Hematopoietic multipotent progenitor cell treated with erythropoietin and hydrocortisone succinate and interleukin-3 and kit ligand, for 17 days (in vitro differentiated cells): ENCODE measurements at regions not wholly inside any gene's neighbourhood (a gene's known extent, or its start where the extent isn't known, plus 50 kb on each side); places are given as distances from the start of the nearest gene placed in this dataset.

Experiments
- DNase-seq: peaks from one replicate; pipeline ENCODE4 v3.0.0-alpha.2; 2015; ENCODE audit warnings: low spot score

DNA sequence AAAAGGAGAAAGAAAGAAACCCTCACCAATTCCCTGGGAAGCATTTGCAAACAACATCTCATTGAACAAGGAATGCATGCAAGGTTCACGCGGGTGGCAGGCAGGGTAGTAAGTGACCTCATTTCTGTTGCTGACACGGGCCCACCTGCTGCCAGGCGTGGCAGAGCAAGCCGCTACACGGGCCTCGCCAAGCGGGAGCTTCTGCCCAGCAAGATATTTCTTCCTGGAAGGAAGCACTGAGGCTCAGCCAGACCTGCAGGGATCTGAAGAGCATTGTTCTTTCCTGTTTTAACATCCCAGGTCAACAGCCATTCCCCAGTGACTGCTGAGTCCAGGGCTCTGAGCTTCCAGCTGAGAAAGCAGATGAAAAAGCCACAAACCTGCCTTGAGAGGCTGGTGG lies 91.9 kb upstream of the IGSF21 start:
- no peak for DNase-seq

- DNase-seq, result no peak
Measured at GRCh38 chr1:18018366-18018765, 89.2 kb upstream of the IGSF21 start.

- no peak for DNase-seq
Measured at GRCh38 chr1:18020021-18020817, 87.4 kb upstream of the IGSF21 start.

- no peak for DNase-seq
Measured at GRCh38 chr1:18021242-18021641, 86.4 kb upstream of the IGSF21 start.

DNA sequence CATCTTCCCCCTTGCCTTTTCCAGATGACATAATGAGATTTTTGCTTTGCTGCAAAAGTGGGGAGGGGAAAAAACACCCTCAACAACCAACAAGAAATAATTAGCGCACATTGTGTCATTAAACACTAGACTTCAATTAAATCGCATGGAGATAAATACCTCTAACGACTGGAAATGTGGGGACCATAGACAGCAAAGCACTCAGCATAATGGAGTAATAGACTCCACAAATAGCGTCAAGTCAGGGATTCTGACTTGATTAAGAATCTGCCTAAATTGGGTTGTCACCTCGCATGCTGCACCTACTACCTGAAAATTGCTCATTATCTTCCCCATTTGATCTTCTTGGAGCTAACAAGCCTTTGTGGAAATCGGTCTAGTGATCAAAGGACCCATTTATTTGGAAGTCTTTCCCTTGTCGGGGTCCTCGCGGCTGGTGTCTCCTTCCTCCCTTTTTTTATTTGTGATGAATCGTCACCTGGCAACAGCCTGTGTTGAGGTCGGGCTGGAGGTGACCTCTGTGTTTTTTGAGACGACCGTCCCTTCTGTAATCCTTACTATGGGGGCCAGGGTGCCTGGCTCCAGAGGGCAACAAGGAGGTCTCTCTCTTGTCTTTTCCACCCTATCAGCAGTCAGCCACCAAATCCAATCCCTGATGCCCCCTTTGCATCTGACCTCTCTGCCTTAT lies 75.3 kb upstream of the IGSF21 start:
- no peak for DNase-seq

DNA sequence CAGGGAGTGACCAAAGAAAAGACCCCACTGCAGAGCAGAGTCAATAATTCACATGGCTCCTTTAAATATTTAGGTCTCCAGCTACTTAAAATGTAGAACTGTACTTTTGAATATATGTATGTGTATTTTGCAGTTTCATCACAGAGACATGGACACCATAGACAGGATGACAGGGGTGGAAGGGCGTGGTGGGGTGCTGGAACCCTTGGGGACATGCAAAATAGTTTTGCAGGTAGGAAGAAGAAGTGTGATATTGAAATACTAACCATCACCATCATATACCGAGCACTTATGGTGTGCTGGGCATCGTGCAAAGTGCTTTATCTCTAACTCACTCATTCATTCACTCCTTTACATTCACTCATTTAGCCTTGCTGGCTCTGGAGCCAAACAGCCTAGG lies 72.5 kb upstream of the IGSF21 start:
- DNase-seq, result no peak

- DNase-seq, result no peak
Measured at GRCh38 chr1:18037651-18038050, 69.9 kb upstream of the IGSF21 start.

GRCh38 chr1:18038051-18038450 lies 69.5 kb upstream of the IGSF21 start:
- no peak for DNase-seq

DNA sequence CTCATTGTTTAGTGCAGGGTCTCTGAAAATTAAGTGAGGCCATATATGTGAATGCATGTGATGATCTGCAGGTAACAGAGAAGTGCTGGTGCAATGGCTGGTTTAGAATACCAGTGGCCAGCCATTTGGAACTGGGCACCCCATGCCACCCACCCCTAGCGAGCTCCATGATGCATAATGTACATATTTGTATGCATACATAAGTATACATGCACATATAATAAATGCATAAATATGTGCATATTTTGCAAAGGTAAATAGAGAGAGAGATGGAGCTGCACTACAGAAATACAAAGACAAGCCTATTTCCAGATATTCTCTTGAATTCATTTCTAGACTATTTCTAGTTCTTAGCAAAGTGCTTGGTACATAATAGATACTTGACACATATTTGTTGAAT lies 68.5 kb upstream of the IGSF21 start:
- DNase-seq, result no peak

DNA sequence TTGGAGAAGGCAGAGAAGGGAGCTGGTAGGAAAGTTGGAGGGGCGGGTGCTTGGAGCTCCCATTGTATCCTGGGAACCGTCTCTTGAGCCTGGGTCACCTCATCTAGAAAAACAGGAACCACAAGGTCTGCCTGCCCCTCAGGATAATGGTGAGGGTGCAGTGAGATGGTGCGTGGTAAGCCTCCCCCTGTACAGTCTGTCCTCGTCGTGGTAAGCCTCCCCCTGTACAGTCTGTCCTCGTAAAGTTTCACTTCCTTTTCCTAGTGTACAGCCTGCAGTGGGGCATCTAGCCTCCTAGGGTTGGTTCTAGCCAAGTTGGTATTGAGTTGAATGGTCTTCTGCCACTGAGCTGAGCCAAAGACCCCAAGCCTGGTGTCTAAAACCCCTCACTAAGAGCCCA lies 66.5 kb upstream of the IGSF21 start:
- DNase-seq, result no peak

- no peak for DNase-seq
Measured at GRCh38 chr1:18041685-18042355, 65.8 kb upstream of the IGSF21 start.

- no peak for DNase-seq
Measured at GRCh38 chr1:18043871-18044270, 63.7 kb upstream of the IGSF21 start.

DNA sequence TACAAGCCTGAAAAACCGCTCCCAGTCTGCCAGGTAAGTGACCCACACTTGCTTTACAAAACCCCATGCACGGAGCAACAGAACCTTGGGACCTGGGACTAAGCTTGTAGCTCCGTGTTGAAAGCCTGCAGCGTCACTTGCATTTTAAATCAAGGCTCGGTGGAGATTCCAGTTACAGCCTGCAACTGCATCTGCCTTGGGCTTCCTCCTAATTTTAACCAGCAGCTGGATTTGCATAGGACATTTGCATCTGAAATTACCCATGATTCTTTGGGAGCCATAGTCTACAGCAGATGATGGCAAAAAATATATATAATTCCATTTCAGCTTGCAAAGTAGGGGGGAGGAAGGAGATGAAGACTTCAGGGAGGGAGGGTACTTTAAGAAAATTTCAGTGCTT lies 62.4 kb upstream of the IGSF21 start:
- no peak for DNase-seq

DNA sequence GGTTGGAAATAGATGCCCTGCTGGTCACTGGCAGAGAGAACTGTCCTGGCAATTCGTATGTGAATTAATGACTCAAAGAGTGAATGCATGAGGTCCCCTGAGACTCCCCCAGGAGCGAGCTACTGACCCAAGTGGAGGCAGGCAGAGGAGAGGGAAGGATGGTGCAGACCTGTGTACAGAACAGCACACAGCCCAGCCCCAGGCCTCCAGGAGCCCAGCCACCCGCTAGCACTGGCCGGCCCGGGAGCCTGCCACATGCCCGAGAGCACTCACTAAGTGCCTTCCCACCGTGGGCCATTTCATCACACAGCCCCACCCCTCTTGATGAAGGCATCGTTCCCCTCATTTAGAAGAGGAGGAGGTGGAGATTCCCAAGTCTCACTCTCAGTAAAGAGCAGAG lies 62.0 kb upstream of the IGSF21 start:
- DNase-seq, result no peak

DNA sequence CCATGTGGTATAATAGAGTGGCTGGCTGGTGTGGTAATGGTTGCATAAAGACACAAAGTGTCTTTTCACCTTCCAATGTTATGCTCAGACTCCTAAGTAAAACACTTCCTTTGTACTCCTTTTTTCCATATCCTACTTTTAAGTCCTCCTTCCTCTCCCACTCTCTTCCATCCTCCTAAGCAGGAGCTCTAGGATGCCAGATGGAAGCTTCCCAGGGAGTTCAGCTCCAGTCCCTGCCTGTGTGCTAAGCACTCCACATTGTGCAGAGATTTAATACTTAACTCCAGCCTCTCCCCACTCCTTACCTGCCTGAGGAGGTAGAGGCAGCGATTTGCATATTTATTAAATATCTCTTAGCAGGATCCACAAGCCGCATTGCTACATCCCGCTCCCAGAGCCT lies 60.5 kb upstream of the IGSF21 start:
- DNase-seq, result no peak

DNA sequence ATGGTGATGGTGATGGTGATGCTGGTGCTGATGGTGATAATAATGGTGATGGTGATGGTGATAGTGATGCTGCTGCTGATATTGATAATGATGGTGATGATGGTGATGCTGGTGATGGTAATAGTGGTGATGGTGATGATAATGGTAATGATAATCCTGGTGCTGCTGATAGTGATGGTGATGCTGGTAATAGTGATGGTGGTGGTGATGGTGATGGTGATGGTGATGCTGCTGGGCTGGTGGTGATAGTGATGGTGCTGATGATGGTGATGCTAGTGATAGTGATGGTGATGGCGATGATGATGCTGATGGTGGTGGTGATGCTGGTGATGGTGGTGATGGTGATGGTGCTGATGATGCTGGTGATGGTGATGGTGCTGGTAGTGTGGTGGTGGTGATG lies 58.4 kb upstream of the IGSF21 start:
- DNase-seq, result no peak

DNA sequence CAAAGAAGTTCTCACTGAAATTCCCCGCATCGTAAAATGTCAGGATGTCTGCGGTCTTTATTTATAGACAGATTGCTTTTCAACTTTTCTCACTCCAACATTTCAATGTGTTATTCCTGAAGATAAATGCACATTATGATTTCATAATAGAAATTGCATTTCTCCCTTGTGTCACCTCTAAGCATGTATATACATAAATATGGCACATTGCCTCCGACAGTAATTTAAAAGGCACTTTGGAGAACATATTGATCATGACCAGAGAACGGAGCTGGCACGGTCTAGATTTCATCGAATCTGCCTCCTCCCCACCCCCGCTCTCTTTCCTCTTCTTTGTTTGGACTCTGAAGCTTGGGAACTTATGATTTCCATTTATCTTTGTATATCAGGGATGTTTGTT lies 54.9 kb upstream of the IGSF21 start:
- DNase-seq, result no peak

GRCh38 chr1:18055156-18055555 lies 52.4 kb upstream of the IGSF21 start:
- DNase-seq, result no peak

GRCh38 chr1:18056545-18056944 lies 51.1 kb upstream of the IGSF21 start:
- no peak for DNase-seq

DNA sequence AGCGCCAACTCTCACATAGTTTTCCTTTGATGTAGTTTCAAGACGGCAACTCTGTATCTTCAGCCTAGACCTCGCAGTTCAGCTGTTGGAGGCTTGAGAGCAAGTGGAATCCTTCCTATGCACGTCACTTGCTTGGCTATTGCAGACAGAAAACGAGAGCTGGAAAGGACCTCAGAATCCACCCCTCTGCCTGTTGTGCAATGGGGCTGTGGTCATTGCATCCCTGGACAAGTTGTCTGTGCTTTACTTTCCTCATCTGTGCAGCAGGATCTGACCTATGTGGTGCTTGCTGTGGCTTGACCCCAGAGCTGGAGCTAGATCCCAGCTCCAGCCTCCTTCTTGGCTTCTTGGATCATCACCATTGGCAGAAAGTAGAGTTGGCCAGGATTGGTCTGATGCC lies 50.0 kb upstream of the IGSF21 start:
- DNase-seq, result no peak
